Skin epidermis (tissue), 12 donors: ENCODE measurements at regions not wholly inside any gene's neighbourhood (a gene's known extent, or its start where the extent isn't known, plus 50 kb on each side); places are given as distances from the start of the nearest gene placed in this dataset.

ENCODE experiments used
- H3K27ac ChIP-seq, 21 experiments: fragments of 200-600 bp; sonication (generic) in 11 of 21; one replicate each; pipeline ENCODE4 v1.5.0; 2020; ENCODE audit warnings: mild to moderate bottlenecking in 3 of 21, inconsistent platforms in 2 of 21, moderate library complexity in 2 of 21
- H3K4me3 ChIP-seq, 7 experiments: fragments of 200-600 bp; sonication (generic) in 2 of 7; one replicate each; pipeline ENCODE4 v1.5.0; 2020; ENCODE audit warnings: inconsistent platforms in 2 of 7, mild to moderate bottlenecking in 2 of 7, moderate library complexity in 1 of 7

- Histone ChIP-seq H3K4me3 (no peak overlapping the region), H3K27ac (no peak overlapping the region)
Observed at GRCh38 chr3:105006164-105006563, 360.5 kb upstream of the ALCAM start.

GRCh38 chr3:105013657-105014056, 353.1 kb upstream of the ALCAM start:
- Histone ChIP-seq H3K4me3 (no peak overlapping the region), H3K27ac (no peak overlapping the region)

DNA sequence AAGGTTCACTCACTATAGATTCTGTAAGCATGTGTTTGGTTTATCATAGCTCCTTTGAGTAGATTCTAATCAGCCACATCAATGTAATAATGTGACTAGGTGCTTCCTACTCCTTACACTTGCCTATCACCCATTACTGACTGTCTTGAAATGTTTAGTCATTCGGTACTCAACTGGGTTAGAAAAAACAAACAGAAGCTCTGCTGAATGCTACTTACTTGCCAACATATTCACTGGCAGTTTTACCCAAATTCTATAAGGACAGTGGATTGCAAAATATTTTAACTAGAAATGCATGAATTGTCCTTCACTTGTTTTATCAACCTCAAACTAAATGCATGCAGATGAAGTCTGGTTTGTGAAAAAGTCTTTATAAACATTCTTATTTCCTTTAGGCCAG, 352.1 kb upstream of the ALCAM start:
- Histone ChIP-seq H3K27ac (no peak overlapping the region), H3K4me3 (no peak overlapping the region)

DNA sequence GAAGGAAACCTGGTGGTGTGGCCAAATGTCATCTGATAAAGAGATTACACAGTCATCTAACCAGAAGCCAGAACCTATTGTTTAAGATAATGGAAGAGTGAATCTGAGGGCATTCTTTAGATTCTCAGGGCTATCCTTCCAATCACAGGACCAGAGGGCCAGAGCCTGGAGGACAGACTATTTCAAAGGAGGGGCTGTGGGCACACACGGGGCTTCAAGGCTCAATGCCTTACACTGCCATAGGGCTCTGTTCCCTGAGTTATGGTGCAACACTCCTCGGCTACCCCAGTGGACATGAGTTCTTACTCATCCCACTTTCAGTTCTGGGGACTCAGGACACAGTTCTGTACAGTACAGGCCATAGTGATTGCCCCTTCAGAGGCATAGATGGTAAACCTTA, 343.9 kb upstream of the ALCAM start:
- Histone ChIP-seq H3K27ac (no peak overlapping the region), H3K4me3 (no peak overlapping the region)

GRCh38 chr3:105030211-105030610, 336.5 kb upstream of the ALCAM start:
- Histone ChIP-seq H3K4me3 (no peak overlapping the region), H3K27ac (no peak overlapping the region)

DNA sequence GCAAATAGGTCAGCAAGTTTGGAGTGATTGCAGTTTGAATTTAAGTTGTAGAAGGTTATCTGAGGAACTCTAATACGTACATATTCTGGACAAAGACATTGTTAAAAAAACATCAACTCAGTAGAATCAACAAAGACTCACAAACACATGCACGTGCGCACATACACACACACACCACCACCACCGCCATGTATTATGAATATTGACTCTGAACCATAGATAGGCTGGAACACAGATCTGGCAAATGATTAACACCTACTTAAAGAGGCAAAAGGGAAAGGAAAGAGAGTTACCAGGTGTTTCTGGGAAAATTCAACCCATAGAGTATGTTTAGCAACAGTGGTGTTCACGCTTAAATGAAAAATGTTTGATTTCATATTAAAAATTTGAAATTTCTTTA, 334.2 kb upstream of the ALCAM start:
- Histone ChIP-seq H3K4me3 (no peak overlapping the region), H3K27ac (no peak overlapping the region)

- H3K27ac ChIP-seq, result no peak overlapping the region
- no peak overlapping the region for H3K4me3 ChIP-seq
Observed at GRCh38 chr3:105033081-105033480, 333.6 kb upstream of the ALCAM start.

GRCh38 chr3:105039004-105039403, 327.7 kb upstream of the ALCAM start:
- no peak overlapping the region for H3K4me3 ChIP-seq
- no peak overlapping the region for H3K27ac ChIP-seq

GRCh38 chr3:105040026-105040622, 326.6 kb upstream of the ALCAM start:
- H3K27ac ChIP-seq, result no peak overlapping the region
- no peak overlapping the region for H3K4me3 ChIP-seq

- Histone ChIP-seq H3K27ac (no peak overlapping the region), H3K4me3 (no peak overlapping the region)
Observed at GRCh38 chr3:105042586-105042985, 324.1 kb upstream of the ALCAM start.

DNA sequence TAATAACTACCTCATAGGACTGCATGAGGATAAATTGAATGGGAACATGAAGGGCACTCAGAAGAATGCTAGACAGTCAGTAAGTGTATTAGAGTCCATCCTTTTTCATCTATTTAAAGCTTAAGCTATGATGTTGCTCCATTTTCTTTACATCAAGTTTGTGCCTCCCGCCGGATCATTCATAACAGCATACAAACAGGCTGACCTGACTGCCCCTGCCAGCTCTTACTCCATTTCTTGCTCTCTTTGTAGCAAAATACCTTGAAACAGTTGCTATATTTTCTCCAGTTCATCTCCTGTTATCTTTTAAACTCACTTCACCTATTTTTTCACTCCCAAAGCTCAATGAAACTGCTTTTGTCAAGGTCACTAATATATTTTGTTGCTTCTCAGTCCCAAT, 315.6 kb upstream of the ALCAM start:
- no peak overlapping the region for H3K4me3 ChIP-seq
- no peak overlapping the region for H3K27ac ChIP-seq

DNA sequence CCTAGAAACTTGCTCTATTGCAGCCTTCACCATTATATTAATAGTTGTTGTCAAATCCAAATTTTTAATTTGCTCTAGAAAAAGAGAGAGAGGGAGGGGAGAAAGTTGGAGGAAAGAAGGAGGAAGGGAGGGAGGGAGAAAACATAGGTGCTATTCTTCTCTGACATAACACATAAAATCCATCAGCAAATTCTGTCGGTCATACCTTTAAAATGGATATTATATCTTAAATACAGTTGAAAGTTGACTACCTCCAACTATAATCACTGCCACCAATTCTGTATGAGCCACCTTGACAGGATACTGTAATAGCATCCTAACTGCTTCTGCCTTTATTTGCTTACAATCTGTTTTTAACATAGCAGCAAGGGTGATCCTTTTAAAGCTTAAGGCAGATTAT, 314.7 kb upstream of the ALCAM start:
- H3K27ac ChIP-seq, result no peak overlapping the region
- H3K4me3 ChIP-seq, result no peak overlapping the region

DNA sequence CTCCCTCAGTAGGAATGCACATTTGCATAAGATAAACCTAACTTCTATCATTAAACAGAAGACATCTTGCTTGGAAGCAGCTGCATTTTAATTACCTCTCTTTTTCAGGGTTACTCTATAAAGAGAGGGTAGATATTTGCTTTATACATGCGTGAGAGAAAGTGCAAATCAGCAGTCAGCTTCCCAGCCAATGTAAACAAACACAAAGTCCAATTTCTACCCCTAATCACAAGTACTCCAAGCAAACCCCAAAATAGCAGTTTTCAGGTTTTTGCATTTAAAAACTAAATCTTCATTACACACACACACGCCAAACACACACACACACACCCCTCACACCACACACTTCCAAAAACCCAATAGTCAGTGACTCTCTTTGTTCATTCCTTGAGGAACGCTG, 303.9 kb upstream of the ALCAM start:
- Histone ChIP-seq H3K27ac (no peak overlapping the region), H3K4me3 (no peak overlapping the region)

DNA sequence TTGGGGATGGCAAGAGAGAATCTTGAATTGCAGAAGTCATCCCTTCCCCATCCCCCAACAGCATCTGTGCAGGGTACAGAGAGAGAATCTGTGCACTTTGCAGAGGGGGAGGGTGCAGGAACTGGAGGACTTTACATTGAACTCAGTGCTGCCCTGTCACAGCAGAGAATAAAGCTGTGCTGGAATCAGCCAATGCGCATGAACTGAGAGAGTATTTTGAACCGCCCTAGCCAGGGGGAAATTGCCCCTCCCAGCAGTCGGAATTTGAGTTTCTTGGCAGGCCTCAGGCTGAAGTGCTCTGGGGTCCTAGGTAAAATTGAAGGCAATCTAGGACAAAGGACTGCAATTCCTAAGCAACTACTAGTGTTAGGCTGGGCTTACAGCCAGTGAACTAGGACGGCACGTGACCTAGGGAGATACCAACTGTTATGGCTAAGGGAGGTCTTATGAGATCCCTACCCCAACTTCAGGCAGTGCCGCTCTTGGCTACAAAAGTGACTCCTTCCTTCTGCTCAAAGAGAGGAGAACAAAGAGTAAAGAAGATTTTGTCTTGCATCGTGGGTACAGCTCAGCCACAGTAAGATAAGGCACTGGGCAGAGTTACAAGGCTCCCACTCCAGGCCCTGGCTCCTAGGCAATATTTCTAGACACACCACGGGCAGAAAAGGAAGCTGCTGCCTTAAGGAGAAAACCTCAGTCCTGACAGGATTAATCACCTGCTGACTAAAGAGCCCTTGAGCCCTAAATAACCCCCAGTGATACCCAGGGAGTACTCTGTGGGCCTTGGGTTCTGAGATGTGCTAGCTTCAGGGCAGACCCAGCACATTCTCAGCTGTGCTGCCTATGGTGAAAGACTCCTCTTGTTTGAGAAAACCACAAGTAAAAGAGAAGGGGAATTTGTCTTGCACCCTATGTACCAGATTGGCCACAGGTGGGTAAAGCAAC, 300.5 kb upstream of the ALCAM start:
- Histone ChIP-seq H3K27ac (peak overlapping the region in 2 of 21 experiments; percentile 14 to 34), H3K4me3 (no peak overlapping the region)

DNA sequence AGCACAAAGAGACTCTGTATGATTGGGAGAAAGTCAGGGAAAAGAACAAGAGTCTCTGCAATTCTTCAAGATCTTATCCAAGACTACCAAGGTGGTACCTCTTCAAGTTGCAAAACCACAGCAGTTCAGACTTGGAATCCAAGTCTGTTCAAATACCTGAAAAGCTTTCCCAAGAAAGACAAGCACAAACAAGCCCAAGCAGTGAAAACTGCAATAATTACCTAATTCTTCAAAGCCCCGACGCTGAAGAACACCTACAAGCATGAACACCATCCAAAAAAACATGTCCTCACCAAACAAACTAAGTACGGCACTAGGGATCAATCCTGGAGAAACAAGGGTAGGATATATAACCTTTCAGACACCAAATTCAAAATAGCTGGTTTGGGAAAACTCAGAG, 299.3 kb upstream of the ALCAM start:
- Histone ChIP-seq H3K27ac (no peak overlapping the region), H3K4me3 (no peak overlapping the region)

- Histone ChIP-seq H3K4me3 (no peak overlapping the region), H3K27ac (no peak overlapping the region)
Observed at GRCh38 chr3:105077060-105077822, 289.5 kb upstream of the ALCAM start.

GRCh38 chr3:105083945-105084344, 282.8 kb upstream of the ALCAM start:
- Histone ChIP-seq H3K27ac (no peak overlapping the region), H3K4me3 (no peak overlapping the region)

GRCh38 chr3:105085506-105085905, 281.2 kb upstream of the ALCAM start:
- H3K27ac ChIP-seq, result no peak overlapping the region
- H3K4me3 ChIP-seq, result no peak overlapping the region

DNA sequence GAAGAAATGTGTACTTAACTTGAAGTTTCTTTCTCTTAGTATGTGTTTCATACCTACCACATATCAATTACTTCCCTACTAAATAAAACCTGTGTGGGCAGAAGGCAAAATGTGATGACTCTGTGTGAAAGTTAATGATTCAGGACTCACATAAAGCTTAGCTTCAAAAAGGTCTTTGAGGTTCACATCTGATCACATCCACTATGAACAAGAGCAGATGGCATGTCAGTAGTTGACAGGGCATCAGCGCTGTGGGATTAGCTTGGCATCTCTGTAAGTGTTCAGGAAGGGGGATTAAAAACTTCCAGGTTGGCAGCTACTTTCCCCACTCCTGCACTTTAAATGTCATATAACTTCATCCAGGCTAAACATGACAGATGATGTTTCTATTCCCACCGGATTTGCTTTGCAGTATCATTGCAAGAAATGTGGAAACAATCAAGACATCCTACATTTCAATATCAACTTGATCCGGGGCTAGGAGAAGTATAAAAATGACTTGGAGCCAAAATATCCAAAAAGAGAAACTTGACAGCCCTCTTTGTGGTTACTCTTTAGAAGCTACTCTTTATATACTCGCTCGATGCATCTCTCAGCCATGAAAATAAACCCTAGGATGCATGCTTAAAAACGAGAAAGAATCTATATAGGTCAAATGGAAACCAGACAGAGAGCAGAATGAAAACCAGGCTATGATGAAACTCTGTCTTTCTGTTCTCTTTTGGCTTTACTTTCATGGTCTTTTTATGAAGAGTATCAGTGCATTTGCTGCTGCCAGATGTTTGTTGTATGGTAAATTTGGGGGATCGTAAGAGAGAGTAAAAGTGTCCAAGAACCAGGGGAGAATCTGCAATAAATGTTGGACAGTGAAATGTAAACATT, 273.1 kb upstream of the ALCAM start:
- Histone ChIP-seq H3K4me3 (no peak overlapping the region), H3K27ac (no peak overlapping the region)

DNA sequence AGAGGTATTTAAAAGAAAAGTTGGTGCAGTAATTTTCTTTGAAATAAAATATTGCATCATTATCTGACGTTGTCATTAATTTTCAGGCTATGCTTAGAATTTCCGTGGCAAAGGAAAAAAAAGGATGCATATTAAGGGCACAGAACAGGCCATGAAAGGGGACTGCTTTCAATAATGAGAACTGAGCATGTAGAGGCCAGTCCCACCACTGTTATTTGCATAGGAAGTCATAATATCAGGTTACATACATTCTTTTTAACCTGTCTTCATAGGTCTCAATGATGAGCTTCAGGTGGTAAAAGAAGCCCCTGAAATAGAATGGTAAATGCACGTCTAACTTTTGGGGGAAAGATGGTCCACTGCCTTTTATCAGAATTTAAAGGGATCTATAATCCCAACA, 272.1 kb upstream of the ALCAM start:
- Histone ChIP-seq H3K4me3 (no peak overlapping the region), H3K27ac (no peak overlapping the region)
